ENCODE measurements at regions not wholly inside any gene's neighbourhood (a gene's known extent, or its start where the extent isn't known, plus 50 kb on each side); places are given as distances from the start of the nearest gene placed in this dataset.

- H3K36me3 Mint-ChIP-seq (ENCODE audit: insufficient read depth in 2 of 2): peaks cover 0 to 2% of the 10 kb centered on the region in 2 donors
- no peak overlapping the region for H3K4me3 Mint-ChIP-seq
- H3K4me1 Mint-ChIP-seq (ENCODE audit: low read depth): no peaks in the 10 kb centered on the region
- ATAC-seq (replicated peaks in 1 of 2) (no peak), DNase-seq (no peak)
- H3K9me3 Mint-ChIP-seq: peaks cover 3 to 14% of the 10 kb centered on the region in 2 donors
- no peaks in the 10 kb centered on the region for H3K27me3 Mint-ChIP-seq (ENCODE audit: low read depth)
- no peak overlapping the region for H3K27ac Mint-ChIP-seq
Observed at GRCh38 chr18:77959248-77959647, 709.6 kb downstream of the GALR1 start.

- Mint-ChIP-seq H3K27me3 (ENCODE audit: low read depth) (no peaks in the 10 kb centered on the region), H3K9me3 (peaks cover 3 to 13% of the 10 kb centered on the region in 2 donors), H3K27ac (no peak overlapping the region), H3K4me3 (no peak overlapping the region), H3K36me3 (ENCODE audit: insufficient read depth in 2 of 2) (peaks cover 0 to 2% of the 10 kb centered on the region in 2 donors), H3K4me1 (ENCODE audit: low read depth) (no peaks in the 10 kb centered on the region)
- ATAC-seq (replicated peaks in 1 of 2) (no peak), DNase-seq (no peak)
Observed at GRCh38 chr18:77960791-77961410, 711.3 kb downstream of the GALR1 start.

GRCh38 chr18:77967071-77967470 lies 717.4 kb downstream of the GALR1 start:
- DNase-seq: no peak
- Mint-ChIP-seq H3K27ac (no peak overlapping the region), H3K4me1 (ENCODE audit: low read depth) (no peaks in the 10 kb centered on the region), H3K36me3 (ENCODE audit: insufficient read depth in 2 of 2) (no peaks in the 10 kb centered on the region), H3K27me3 (ENCODE audit: low read depth) (no peaks in the 10 kb centered on the region), H3K4me3 (no peak overlapping the region), H3K9me3 (peaks cover 0 to 2% of the 10 kb centered on the region in 2 donors)
- no peak for ATAC-seq (replicated peaks in 1 of 2)

- H3K36me3 Mint-ChIP-seq (ENCODE audit: insufficient read depth in 2 of 2): no peaks in the 10 kb centered on the region
- no peaks in the 10 kb centered on the region for H3K27me3 Mint-ChIP-seq (ENCODE audit: low read depth)
- H3K4me1 Mint-ChIP-seq (ENCODE audit: low read depth): no peaks in the 10 kb centered on the region
- ATAC-seq (replicated peaks in 1 of 2): no peak
- H3K9me3 Mint-ChIP-seq: peaks cover 0 to 2% of the 10 kb centered on the region in 2 donors
- H3K27ac Mint-ChIP-seq: no peak overlapping the region
- no peak for DNase-seq
- H3K4me3 Mint-ChIP-seq: no peak overlapping the region
Observed at GRCh38 chr18:77967791-77968190, 718.1 kb downstream of the GALR1 start.

GRCh38 chr18:77969972-77970371 lies 720.3 kb downstream of the GALR1 start:
- no peaks in the 10 kb centered on the region for H3K27me3 Mint-ChIP-seq (ENCODE audit: low read depth)
- H3K4me3 Mint-ChIP-seq: no peak overlapping the region
- H3K9me3 Mint-ChIP-seq: peaks cover 0 to 3% of the 10 kb centered on the region in 2 donors
- DNase-seq: no peak
- no peak for ATAC-seq (replicated peaks in 1 of 2)
- H3K36me3 Mint-ChIP-seq (ENCODE audit: insufficient read depth in 2 of 2): no peaks in the 10 kb centered on the region
- no peaks in the 10 kb centered on the region for H3K4me1 Mint-ChIP-seq (ENCODE audit: low read depth)
- no peak overlapping the region for H3K27ac Mint-ChIP-seq

- H3K4me1 Mint-ChIP-seq (ENCODE audit: low read depth): no peaks in the 10 kb centered on the region
- DNase-seq (no peak), ATAC-seq (replicated peaks in 1 of 2) (no peak)
- H3K27ac Mint-ChIP-seq: no peak overlapping the region
- peaks cover 0 to 3% of the 10 kb centered on the region in 2 donors for H3K9me3 Mint-ChIP-seq
- H3K36me3 Mint-ChIP-seq (ENCODE audit: insufficient read depth in 2 of 2): no peaks in the 10 kb centered on the region
- no peaks in the 10 kb centered on the region for H3K27me3 Mint-ChIP-seq (ENCODE audit: low read depth)
- H3K4me3 Mint-ChIP-seq: no peak overlapping the region
Observed at GRCh38 chr18:77970814-77971213, 721.2 kb downstream of the GALR1 start.

GRCh38 chr18:77973745-77974144 lies 724.1 kb downstream of the GALR1 start:
- no peak overlapping the region for H3K4me3 Mint-ChIP-seq

GRCh38 chr18:77974329-77974728 lies 724.7 kb downstream of the GALR1 start:
- Mint-ChIP-seq H3K27me3 (ENCODE audit: low read depth) (no peaks in the 10 kb centered on the region), H3K9me3 (peaks cover 2 to 6% of the 10 kb centered on the region in 2 donors), H3K27ac (no peak overlapping the region), H3K4me3 (no peak overlapping the region), H3K36me3 (ENCODE audit: insufficient read depth in 2 of 2) (no peaks in the 10 kb centered on the region), H3K4me1 (ENCODE audit: low read depth) (no peaks in the 10 kb centered on the region)
- no peak for ATAC-seq (replicated peaks in 1 of 2)
- DNase-seq: no peak

More at GRCh38 chr18:77973745-77974144, 724.1 kb downstream of the GALR1 start:
- ATAC-seq (replicated peaks in 1 of 2) (no peak), DNase-seq (no peak)
- no peaks in the 10 kb centered on the region for H3K4me1 Mint-ChIP-seq (ENCODE audit: low read depth)
- H3K36me3 Mint-ChIP-seq (ENCODE audit: insufficient read depth in 2 of 2): no peaks in the 10 kb centered on the region
- H3K27ac Mint-ChIP-seq: no peak overlapping the region
- no peaks in the 10 kb centered on the region for H3K27me3 Mint-ChIP-seq (ENCODE audit: low read depth)
- H3K9me3 Mint-ChIP-seq: peaks cover 2 to 6% of the 10 kb centered on the region in 2 donors

GRCh38 chr18:77977331-77977730 lies 727.7 kb downstream of the GALR1 start:
- H3K27ac Mint-ChIP-seq: no peak overlapping the region
- H3K27me3 Mint-ChIP-seq (ENCODE audit: low read depth): no peaks in the 10 kb centered on the region
- no peaks in the 10 kb centered on the region for H3K4me1 Mint-ChIP-seq (ENCODE audit: low read depth)
- H3K9me3 Mint-ChIP-seq: peaks cover 2 to 4% of the 10 kb centered on the region in 2 donors
- H3K4me3 Mint-ChIP-seq: no peak overlapping the region
- no peaks in the 10 kb centered on the region for H3K36me3 Mint-ChIP-seq (ENCODE audit: insufficient read depth in 2 of 2)
- no peak for DNase-seq
- ATAC-seq (replicated peaks in 1 of 2): no peak

GRCh38 chr18:77980275-77980674 lies 730.6 kb downstream of the GALR1 start:
- no peaks in the 10 kb centered on the region for H3K27me3 Mint-ChIP-seq (ENCODE audit: low read depth)

GRCh38 chr18:77981874-77982273 lies 732.2 kb downstream of the GALR1 start:
- H3K9me3 Mint-ChIP-seq: peaks cover 5 to 9% of the 10 kb centered on the region in 2 donors
- H3K27me3 Mint-ChIP-seq (ENCODE audit: low read depth): no peaks in the 10 kb centered on the region
- H3K36me3 Mint-ChIP-seq (ENCODE audit: insufficient read depth in 2 of 2): no peaks in the 10 kb centered on the region
- DNase-seq (no peak), ATAC-seq (replicated peaks in 1 of 2) (no peak)
- no peak overlapping the region for H3K4me3 Mint-ChIP-seq
- no peak overlapping the region for H3K27ac Mint-ChIP-seq
- H3K4me1 Mint-ChIP-seq (ENCODE audit: low read depth): no peaks in the 10 kb centered on the region

More at GRCh38 chr18:77980275-77980674, 730.6 kb downstream of the GALR1 start:
- no peaks in the 10 kb centered on the region for H3K36me3 Mint-ChIP-seq (ENCODE audit: insufficient read depth in 2 of 2)
- no peak for ATAC-seq (replicated peaks in 1 of 2)
- H3K27ac Mint-ChIP-seq: no peak overlapping the region
- H3K4me3 Mint-ChIP-seq: no peak overlapping the region
- no peaks in the 10 kb centered on the region for H3K4me1 Mint-ChIP-seq (ENCODE audit: low read depth)
- no peak for DNase-seq
- H3K9me3 Mint-ChIP-seq: peaks cover 5 to 9% of the 10 kb centered on the region in 2 donors

GRCh38 chr18:77983270-77983669 lies 733.6 kb downstream of the GALR1 start:
- Mint-ChIP-seq H3K9me3 (peaks cover 4 to 7% of the 10 kb centered on the region in 2 donors), H3K27me3 (ENCODE audit: low read depth) (no peaks in the 10 kb centered on the region), H3K27ac (no peak overlapping the region), H3K4me1 (ENCODE audit: low read depth) (no peaks in the 10 kb centered on the region), H3K36me3 (ENCODE audit: insufficient read depth in 2 of 2) (no peaks in the 10 kb centered on the region), H3K4me3 (no peak overlapping the region)
- no peak for DNase-seq
- no peak for ATAC-seq (replicated peaks in 1 of 2)

- no peak overlapping the region for H3K4me3 Mint-ChIP-seq
- no peaks in the 10 kb centered on the region for H3K4me1 Mint-ChIP-seq (ENCODE audit: low read depth)
- peaks cover 2 to 6% of the 10 kb centered on the region in 2 donors for H3K9me3 Mint-ChIP-seq
- DNase-seq (no peak), ATAC-seq (replicated peaks in 1 of 2) (no peak)
- H3K27ac Mint-ChIP-seq: no peak overlapping the region
- no peaks in the 10 kb centered on the region for H3K27me3 Mint-ChIP-seq (ENCODE audit: low read depth)
- H3K36me3 Mint-ChIP-seq (ENCODE audit: insufficient read depth in 2 of 2): no peaks in the 10 kb centered on the region
Observed at GRCh38 chr18:77984178-77984577, 734.5 kb downstream of the GALR1 start.

GRCh38 chr18:77984833-77985232 lies 735.2 kb downstream of the GALR1 start:
- Mint-ChIP-seq H3K27ac (no peak overlapping the region), H3K4me3 (no peak overlapping the region), H3K36me3 (ENCODE audit: insufficient read depth in 2 of 2) (no peaks in the 10 kb centered on the region), H3K9me3 (peaks cover 2 to 6% of the 10 kb centered on the region in 2 donors), H3K4me1 (ENCODE audit: low read depth) (no peaks in the 10 kb centered on the region), H3K27me3 (ENCODE audit: low read depth) (no peaks in the 10 kb centered on the region)
- ATAC-seq (replicated peaks in 1 of 2) (no peak), DNase-seq (no peak)

Data from activated T-cell treated with anti-CD3 and anti-CD28 coated beads, Interleukin-2, amount 50 U/mL, for 72 hours (primary cell).